Heart left ventricle (tissue), 16 donors: ENCODE measurements at regions not wholly inside any gene's neighbourhood (a gene's known extent, or its start where the extent isn't known, plus 50 kb on each side); places are given as distances from the start of the nearest gene placed in this dataset.

Source experiments
- ATAC-seq, 4 donors: fragments of 200-7000 bp; cut with Tn5 transposase; one replicate each; pipeline ENCODE4 v1.9.1; 2020 to 2022; ENCODE audit warnings: moderate library complexity in 4 of 4, mild to moderate bottlenecking in 3 of 4, moderate number of reproducible peaks in 1 of 4
- DNase-seq, 5 donors: peaks; one replicate each; pipeline ENCODE4 v3.0.0-alpha.2; 2020
- H3K27ac ChIP-seq, 12 donors: fragments of 200-600 bp; sonication (generic) in 4 of 12; one replicate each; pipeline versions ENCODE4 v1.5.0 to v1.8.0; 2016 to 2022; ENCODE audit warnings: mild to moderate bottlenecking in 2 of 12
- H3K27me3 ChIP-seq, 9 donors: fragments of 200-600 bp; sonication (generic) in 2 of 9; one replicate each; pipeline versions ENCODE4 v1.5.1 to v1.8.0; 2016 to 2022; ENCODE audit warnings: mild to moderate bottlenecking in 3 of 9
- H3K36me3 ChIP-seq, 9 donors: fragments of 200-600 bp; sonication (generic) in 2 of 9; one replicate each; pipeline versions ENCODE4 v1.5.0 to v1.8.0; 2018 to 2022; ENCODE audit warnings: mild to moderate bottlenecking in 2 of 9
- H3K4me1 ChIP-seq, 12 donors: fragments of 200-600 bp; sonication (generic) in 4 of 12; one replicate each; pipeline versions ENCODE4 v1.5.0 to v1.8.0; 2016 to 2022; ENCODE audit warnings: mild to moderate bottlenecking in 3 of 12
- H3K4me3 ChIP-seq, 12 donors: fragments of 200-600 bp; sonication (generic) in 4 of 12; one replicate each; pipeline versions ENCODE4 v1.5.0 to v1.8.0; 2017 to 2022; ENCODE audit warnings: mild to moderate bottlenecking in 9 of 12, moderate library complexity in 4 of 12
- H3K9me3 ChIP-seq, 12 donors: fragments of 200-600 bp; sonication (generic) in 4 of 12; one replicate each; pipeline versions ENCODE4 v1.5.0 to v1.8.0; 2016 to 2022; ENCODE audit warnings: mild to moderate bottlenecking in 1 of 12
- POLR2A ChIP-seq, 2 donors: fragments of 450-650 bp; IDR thresholded peaks; one replicate each; pipeline ENCODE4 v1.6.1; 2017; ENCODE audit warnings: antibody characterized with exemption in 2 of 2, mild to moderate bottlenecking in 2 of 2, moderate library complexity in 2 of 2
- WGBS, 4 donors: extraction: QIAGEN DNeasy Blood & Tissue Kit in 2 of 4; methylation state at CpG; one replicate each; pipeline versions ENCODE4 v1.1.5 to v1.1.7; 2013 to 2018; 5-methylcytosine and 5-hydroxymethylcytosine counted together
- intact Hi-C, 10 donors: fragments of 100-400 bp; cut with DNase I; formaldehyde crosslinking; loops; one replicate each; pipeline versions ENCODE4 v1.11.1 to v1.14.2; 2022
- TF ChIP-seq, protein P1 (sequence below), 12 donors: fragments of 200-600 bp; sonication (generic) in 4 of 12; IDR thresholded peaks; one replicate each; pipeline versions ENCODE4 v1.5.0 to v1.8.0; 2018 to 2022; ENCODE audit warnings: antibody characterized with exemption in 12 of 12, mild to moderate bottlenecking in 5 of 12
- donor health status: ischemic (EF 13 %, LVEDD 7.1; RV severe dilation, severe dysfunction).
- donor health status: healthy with polysubstance abuse.
- donor health status: DM: no; HTN: yes; CAD: no.
- donor health status: DM: no; HTN: no; CAD: no.
- donor health status: ischemic (EF 25% LVEDD 6.9; RV normal size, moderate dysfunction).
- donor health status: ischemic (EF 25% LVEDD 5.7; RV mildly dilated, moderate dysfunction).
- donor health status: healthy.
- donor health status: DM: yes; HTN: yes; CAD: no.
- donor health status: ischemic (EF 35%, LVEDD 5.7; RV mildly dilated, moderate dysfunction).
- donor health status: nonischemic (EF 11% LVEDD 7.7; RV severe dilation, severe dysfunction).
- donor health status: DM: yes; HTN: yes; CAD: no.
- donor health status: PGD.
- donor health status: ischemic (EF 29% LVEDD 5.4; RV normal size, mild dysfunction).
- donor health status: nonischemic (EF 23%, LVEDD 6.1; RV moderate dilation, normal function).

- TF ChIP-seq, protein P1, sequence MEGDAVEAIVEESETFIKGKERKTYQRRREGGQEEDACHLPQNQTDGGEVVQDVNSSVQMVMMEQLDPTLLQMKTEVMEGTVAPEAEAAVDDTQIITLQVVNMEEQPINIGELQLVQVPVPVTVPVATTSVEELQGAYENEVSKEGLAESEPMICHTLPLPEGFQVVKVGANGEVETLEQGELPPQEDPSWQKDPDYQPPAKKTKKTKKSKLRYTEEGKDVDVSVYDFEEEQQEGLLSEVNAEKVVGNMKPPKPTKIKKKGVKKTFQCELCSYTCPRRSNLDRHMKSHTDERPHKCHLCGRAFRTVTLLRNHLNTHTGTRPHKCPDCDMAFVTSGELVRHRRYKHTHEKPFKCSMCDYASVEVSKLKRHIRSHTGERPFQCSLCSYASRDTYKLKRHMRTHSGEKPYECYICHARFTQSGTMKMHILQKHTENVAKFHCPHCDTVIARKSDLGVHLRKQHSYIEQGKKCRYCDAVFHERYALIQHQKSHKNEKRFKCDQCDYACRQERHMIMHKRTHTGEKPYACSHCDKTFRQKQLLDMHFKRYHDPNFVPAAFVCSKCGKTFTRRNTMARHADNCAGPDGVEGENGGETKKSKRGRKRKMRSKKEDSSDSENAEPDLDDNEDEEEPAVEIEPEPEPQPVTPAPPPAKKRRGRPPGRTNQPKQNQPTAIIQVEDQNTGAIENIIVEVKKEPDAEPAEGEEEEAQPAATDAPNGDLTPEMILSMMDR (IDR thresholded peaks at IDR 0.05) = no peak
- TF ChIP-seq POLR2A (IDR thresholded peaks at IDR 0.05) = no peak
- DNase-seq = peak; percentile 65 to 89 (median 73)
- peak overlapping the region in 11 of 12 donors; percentile 26 to 81 (median 62) for H3K27ac ChIP-seq
- peaks cover 0 to 70% (median 19%) of the 10 kb centered on the region in 9 donors for H3K36me3 ChIP-seq
- 27 to 45% (median 35%) methylated on average over 17 of the region's 17 CpGs for WGBS, 4 donors
- H3K4me3 ChIP-seq = no peak overlapping the region
- H3K27me3 ChIP-seq = no peaks in the 10 kb centered on the region
- H3K9me3 ChIP-seq = no peaks in the 10 kb centered on the region
- ATAC-seq = peak; percentile 70 to 83 (median 74)
- peaks cover 7 to 94% (median 66%) of the 10 kb centered on the region in 12 donors for H3K4me1 ChIP-seq
- intact Hi-C loops = loop anchor here in 3 of 10 donors (5.0 to 10.0 kb wide), 3 partner anchors 96 to 404 kb away; no protein-coding TSS in a partner anchor
Measured at GRCh38 chr7:130901209-130901783, 167.3 kb upstream of the KLF14 start.

DNA sequence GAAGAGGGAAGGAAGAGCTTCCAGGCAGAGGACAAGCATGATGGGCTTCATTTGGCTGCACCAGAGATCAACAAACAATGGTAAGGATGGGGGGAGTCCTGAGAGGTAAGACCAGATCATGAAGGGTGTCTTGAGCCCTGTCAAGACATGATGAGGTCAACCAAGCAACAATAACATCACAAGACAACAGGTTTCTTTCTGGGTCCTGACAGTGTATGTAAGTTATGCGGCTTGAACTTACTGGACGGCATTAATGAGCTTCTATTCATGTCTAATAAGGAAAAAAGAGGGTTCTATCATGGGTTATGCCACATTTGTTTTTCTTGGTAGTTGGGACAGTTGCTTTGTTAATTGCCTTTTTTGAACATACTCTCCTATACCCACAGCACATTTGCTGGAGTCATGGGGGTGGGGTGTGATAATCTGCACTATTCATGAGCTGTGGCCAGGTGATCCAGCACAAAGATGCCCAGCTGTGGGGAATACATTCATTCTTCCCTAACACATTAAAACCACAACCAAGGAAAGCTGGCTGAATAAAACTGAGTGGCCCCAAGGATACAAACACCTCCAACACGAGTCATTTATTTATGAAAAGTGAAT lies 168.8 kb upstream of the KLF14 start:
- Histone ChIP-seq H3K27ac (peak overlapping the region in 11 of 12 donors; percentile 35 to 81 (median 64)), H3K9me3 (no peaks in the 10 kb centered on the region), H3K36me3 (peaks cover 0 to 66% (median 12%) of the 10 kb centered on the region in 9 donors), H3K4me3 (no peak overlapping the region), H3K4me1 (peaks cover 7 to 92% (median 55%) of the 10 kb centered on the region in 12 donors), H3K27me3 (no peaks in the 10 kb centered on the region)
- no peak for DNase-seq
- 80 to 93% (median 90%) methylated on average over 3 of the region's 3 CpGs for WGBS, 4 donors
- intact Hi-C loops = loop anchor here in 3 of 10 donors (5.0 to 10.0 kb wide), 3 partner anchors 94 to 402 kb away; no protein-coding TSS in a partner anchor
- TF ChIP-seq, protein P1 (IDR thresholded peaks at IDR 0.05) = no peak
- TF ChIP-seq POLR2A (IDR thresholded peaks at IDR 0.05) = no peak
- no peak for ATAC-seq

DNA sequence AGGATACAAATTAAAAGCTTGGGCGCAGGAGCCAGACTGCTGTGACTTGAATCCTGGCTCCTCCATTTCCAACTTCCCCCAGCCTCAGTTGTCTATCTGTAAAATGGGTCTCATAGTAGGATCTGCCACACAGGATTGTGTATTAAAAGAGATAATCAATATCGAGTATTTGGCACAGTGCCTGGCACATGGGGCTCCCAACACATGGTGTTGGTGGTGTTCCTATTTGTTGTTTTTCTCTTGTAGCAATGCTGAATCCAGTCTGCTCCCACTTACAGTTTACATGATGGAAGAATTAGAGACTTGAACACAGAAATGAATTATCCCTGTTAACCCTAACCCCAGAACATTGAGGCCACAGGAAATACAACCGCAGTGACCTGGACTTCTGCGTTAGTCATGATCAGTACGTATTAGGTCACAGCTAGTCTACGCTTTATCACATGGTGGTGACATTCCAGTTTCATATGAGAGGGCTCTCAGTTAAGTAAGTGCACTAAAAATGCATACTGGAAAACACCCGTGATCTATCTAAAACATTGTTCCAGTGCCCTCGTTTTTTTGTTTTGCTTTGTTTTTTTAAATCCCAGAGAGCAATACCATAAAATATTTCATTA lies 169.5 kb upstream of the KLF14 start:
- TF ChIP-seq, protein P1 (IDR thresholded peaks at IDR 0.05) = no peak
- TF ChIP-seq POLR2A (IDR thresholded peaks at IDR 0.05) = no peak
- peaks cover 0 to 60% (median 9%) of the 10 kb centered on the region in 9 donors for H3K36me3 ChIP-seq
- WGBS, 4 donors = 41 to 59% (median 51%) methylated on average over 8 of the region's 8 CpGs
- H3K9me3 ChIP-seq = no peaks in the 10 kb centered on the region
- H3K4me3 ChIP-seq = no peak overlapping the region
- H3K27me3 ChIP-seq = no peaks in the 10 kb centered on the region
- ATAC-seq (peak; percentile 41 to 77 (median 61)), DNase-seq (no peak)
- peaks cover 7 to 86% (median 53%) of the 10 kb centered on the region in 12 donors for H3K4me1 ChIP-seq
- peak overlapping the region; percentile 27 to 81 (median 63) for H3K27ac ChIP-seq
- intact Hi-C loops = loop anchor here in 3 of 10 donors (5.0 to 10.0 kb wide), 3 partner anchors 94 to 401 kb away; no protein-coding TSS in a partner anchor
